Osteocyte (in vitro differentiated cells): ENCODE measurements at regions not wholly inside any gene's neighbourhood (a gene's known extent, or its start where the extent isn't known, plus 50 kb on each side); places are given as distances from the start of the nearest gene placed in this dataset.
"Not testable (repeated sequence)": the region's sequence is repeated elsewhere in the genome, so short reads cannot be mapped to it uniquely, and the experiment has no call there.

ENCODE experiments used
- DNase-seq: peaks from one replicate; pipeline ENCODE4 v3.0.0; 2021; ENCODE audit warnings: mixed read lengths; ENCODE audit not compliant: unreplicated experiment; ENCODE audit errors: extremely low spot score
- H3K27ac Mint-ChIP-seq: one replicate; pipeline ENCODE4 v1.8.0; 2021; ENCODE audit warnings: mild to moderate bottlenecking, mixed read lengths; ENCODE audit not compliant: unreplicated experiment
- H3K27me3 Mint-ChIP-seq: one replicate; pipeline ENCODE4 v1.8.0; 2021; ENCODE audit warnings: mixed read lengths; ENCODE audit not compliant: unreplicated experiment
- H3K36me3 Mint-ChIP-seq: one replicate; pipeline ENCODE4 v1.8.0; 2021; ENCODE audit warnings: mixed read lengths; ENCODE audit not compliant: unreplicated experiment
- H3K4me1 Mint-ChIP-seq: one replicate; pipeline ENCODE4 v1.8.0; 2021; ENCODE audit warnings: mixed read lengths; ENCODE audit not compliant: unreplicated experiment
- H3K4me3 Mint-ChIP-seq: one replicate; pipeline ENCODE4 v1.8.0; 2021; ENCODE audit warnings: mild to moderate bottlenecking, moderate library complexity, mixed read lengths; ENCODE audit not compliant: unreplicated experiment
- H3K9me3 Mint-ChIP-seq: one replicate; pipeline ENCODE4 v1.8.0; 2021; ENCODE audit warnings: mixed read lengths; ENCODE audit not compliant: unreplicated experiment
- TF ChIP-seq, protein P1 (sequence below): fragments of 200-600 bp; sonication (generic); IDR thresholded peaks from 2 replicates; pipeline ENCODE4 v1.5.0; 2021; ENCODE audit warnings: antibody characterized with exemption, mild to moderate bottlenecking, moderate library complexity

DNA sequence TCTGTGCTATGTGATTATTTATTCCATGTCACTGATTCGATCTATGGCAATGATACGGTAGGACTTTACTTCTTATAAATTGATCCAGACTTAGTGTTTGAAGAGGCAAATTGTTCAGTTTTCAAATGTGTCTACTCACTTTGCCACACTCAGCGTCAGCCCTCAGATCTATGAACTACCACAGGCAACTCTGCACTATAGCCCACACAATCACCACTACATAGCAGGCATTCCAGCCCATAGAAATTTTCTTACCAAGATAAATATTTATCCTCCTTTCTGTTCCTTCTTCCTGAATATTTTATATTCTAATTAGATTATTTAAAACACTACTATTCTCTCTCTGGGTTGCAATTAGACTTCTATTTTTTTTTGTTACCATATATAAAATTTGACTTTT lies 776.1 kb downstream of the BRINP3 start:
- no peak for DNase-seq
- TF ChIP-seq, protein P1, sequence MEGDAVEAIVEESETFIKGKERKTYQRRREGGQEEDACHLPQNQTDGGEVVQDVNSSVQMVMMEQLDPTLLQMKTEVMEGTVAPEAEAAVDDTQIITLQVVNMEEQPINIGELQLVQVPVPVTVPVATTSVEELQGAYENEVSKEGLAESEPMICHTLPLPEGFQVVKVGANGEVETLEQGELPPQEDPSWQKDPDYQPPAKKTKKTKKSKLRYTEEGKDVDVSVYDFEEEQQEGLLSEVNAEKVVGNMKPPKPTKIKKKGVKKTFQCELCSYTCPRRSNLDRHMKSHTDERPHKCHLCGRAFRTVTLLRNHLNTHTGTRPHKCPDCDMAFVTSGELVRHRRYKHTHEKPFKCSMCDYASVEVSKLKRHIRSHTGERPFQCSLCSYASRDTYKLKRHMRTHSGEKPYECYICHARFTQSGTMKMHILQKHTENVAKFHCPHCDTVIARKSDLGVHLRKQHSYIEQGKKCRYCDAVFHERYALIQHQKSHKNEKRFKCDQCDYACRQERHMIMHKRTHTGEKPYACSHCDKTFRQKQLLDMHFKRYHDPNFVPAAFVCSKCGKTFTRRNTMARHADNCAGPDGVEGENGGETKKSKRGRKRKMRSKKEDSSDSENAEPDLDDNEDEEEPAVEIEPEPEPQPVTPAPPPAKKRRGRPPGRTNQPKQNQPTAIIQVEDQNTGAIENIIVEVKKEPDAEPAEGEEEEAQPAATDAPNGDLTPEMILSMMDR, result no peak
- Mint-ChIP-seq H3K4me3 (no peak overlapping the region), H3K9me3 (no peaks in the 10 kb centered on the region), H3K4me1 (peaks cover 15% of the 10 kb centered on the region), H3K27ac (peak overlapping the region; percentile 2), H3K36me3 (no peaks in the 10 kb centered on the region), H3K27me3 (no peaks in the 10 kb centered on the region)

DNA sequence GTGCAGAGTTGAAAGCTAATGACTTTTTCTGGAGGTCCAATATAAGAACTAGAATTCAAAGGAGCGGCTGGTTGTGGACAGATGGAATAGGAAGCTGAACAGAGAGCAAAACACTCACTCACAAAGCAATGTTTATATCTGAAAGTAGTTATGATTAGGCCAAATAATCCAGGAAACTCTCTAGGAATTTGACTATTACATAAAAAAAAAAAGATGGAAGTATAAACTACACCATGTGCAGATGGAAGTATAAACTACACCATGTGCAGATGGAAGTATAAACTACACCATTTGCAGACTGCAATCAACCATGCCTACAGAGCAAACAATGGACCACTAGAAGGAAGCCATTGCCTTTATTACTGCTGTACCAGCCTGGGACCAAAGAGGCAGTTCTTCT lies 771.1 kb downstream of the BRINP3 start:
- DNase-seq, result no peak
- no peak overlapping the region for H3K4me3 Mint-ChIP-seq
- H3K27ac Mint-ChIP-seq, result no peak overlapping the region
- no peaks in the 10 kb centered on the region for H3K36me3 Mint-ChIP-seq
- TF ChIP-seq, protein P1, result no peak
- peaks cover 25% of the 10 kb centered on the region for H3K4me1 Mint-ChIP-seq
- H3K9me3 Mint-ChIP-seq, result peaks cover 4% of the 10 kb centered on the region
- H3K27me3 Mint-ChIP-seq, result no peaks in the 10 kb centered on the region

DNA sequence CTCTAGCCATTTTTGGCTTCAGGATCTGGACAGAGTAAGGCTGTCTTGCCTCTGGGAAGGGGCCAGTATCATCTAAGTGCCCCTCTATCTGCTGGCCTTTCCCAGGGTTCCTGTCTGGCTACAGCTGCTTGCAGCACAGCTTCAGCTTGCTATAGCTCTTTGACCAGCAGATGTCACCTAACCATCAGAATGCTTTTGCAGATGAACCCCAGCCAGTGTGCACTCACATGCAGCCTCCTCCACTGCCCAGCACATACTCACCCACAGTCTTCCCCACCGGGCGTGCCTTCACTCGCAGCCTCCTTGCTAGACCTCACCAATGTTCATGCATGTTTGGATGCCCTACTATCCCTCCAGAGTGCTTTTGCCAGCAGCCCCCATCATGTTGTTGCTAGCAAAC lies 769.0 kb downstream of the BRINP3 start:
- Mint-ChIP-seq H3K36me3 (no peaks in the 10 kb centered on the region), H3K4me3 (no peak overlapping the region), H3K9me3 (peaks cover 16% of the 10 kb centered on the region), H3K4me1 (peaks cover 21% of the 10 kb centered on the region), H3K27me3 (no peaks in the 10 kb centered on the region), H3K27ac (peak overlapping the region; percentile 75)
- TF ChIP-seq, protein P1, result peak; percentile 31
- DNase-seq, result no peak

DNA sequence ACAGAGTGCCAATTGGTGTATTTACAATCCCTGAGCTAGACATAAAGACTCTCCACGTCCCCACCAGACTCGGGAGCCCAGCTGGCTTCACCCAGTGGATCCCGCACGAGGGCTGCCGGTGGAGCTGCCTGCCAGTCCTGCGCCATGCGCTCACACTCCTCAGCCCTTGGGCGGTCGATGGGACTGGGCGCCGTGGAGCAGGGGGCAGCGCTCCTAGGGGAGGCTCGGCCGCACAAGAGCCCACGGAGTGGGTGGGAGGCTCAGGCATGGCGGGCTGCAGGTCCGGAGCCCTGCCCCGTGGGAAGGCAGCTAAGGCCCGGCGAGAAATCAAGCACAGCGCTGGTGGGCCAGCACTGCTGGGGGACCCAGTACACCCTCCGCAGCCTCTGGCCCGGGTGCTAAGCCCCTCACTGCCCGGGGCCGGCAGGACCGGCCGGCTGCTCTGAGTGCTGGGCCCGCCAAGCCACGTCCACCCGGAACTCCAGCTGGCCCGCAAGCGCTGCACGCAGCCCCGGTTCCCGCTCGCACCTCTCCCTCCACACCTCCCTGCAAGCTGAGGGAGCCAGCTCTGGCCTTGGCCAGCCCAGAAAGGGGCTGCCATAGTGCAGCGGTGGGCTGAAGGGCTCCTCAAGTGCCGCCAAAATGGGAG lies 759.4 kb downstream of the BRINP3 start:
- not testable (repeated sequence) for H3K27me3 Mint-ChIP-seq, H3K9me3 Mint-ChIP-seq, H3K36me3 Mint-ChIP-seq, H3K27ac Mint-ChIP-seq, H3K4me3 Mint-ChIP-seq, DNase-seq
- H3K4me1 Mint-ChIP-seq, result peaks cover 11% of the 10 kb centered on the region

DNA sequence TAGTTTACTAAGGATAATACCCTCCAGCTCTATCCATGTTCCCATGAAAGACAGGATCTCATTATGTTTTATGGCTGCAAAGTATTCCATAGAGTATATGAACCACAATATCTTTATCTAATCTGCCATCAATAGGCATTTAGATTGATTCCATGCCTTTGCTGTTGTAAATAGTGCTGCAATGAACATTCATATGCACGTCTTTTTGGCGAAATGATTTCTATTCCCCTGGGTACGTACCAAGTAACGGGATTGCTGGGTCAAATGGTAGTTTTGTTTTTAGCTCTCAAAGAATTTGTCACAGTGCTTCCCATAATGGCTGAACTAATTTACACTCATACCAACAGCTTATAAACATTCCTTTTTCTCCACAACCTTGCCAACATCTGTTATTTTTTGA lies 750.9 kb downstream of the BRINP3 start:
- no peaks in the 10 kb centered on the region for H3K36me3 Mint-ChIP-seq
- peaks cover 15% of the 10 kb centered on the region for H3K9me3 Mint-ChIP-seq
- no peaks in the 10 kb centered on the region for H3K27me3 Mint-ChIP-seq
- TF ChIP-seq, protein P1, result no peak
- no peak overlapping the region for H3K27ac Mint-ChIP-seq
- peaks cover 4% of the 10 kb centered on the region for H3K4me1 Mint-ChIP-seq
- DNase-seq, result no peak
- H3K4me3 Mint-ChIP-seq, result no peak overlapping the region

DNA sequence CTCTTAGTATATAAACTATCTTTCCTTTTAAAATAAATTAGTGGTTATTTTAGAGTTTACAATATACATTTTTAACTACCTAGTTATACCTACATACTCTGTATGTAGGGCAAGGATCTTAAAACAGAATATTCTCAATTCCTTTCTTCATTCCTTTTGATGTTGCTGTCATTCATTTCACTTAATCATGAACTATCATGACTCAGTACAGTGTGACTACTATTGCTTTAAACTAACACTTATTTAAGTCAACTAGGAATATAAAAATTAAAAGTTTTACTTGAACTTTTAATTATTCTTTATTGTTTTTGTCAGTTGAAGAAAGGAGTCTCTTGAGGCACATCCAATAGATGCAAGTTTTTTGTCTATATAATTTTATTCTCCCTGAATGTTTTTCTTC lies 726.4 kb downstream of the BRINP3 start:
- Mint-ChIP-seq H3K27ac (no peak overlapping the region), H3K9me3 (peaks cover 10% of the 10 kb centered on the region), H3K36me3 (peaks cover 6% of the 10 kb centered on the region), H3K27me3 (no peaks in the 10 kb centered on the region), H3K4me3 (no peak overlapping the region), H3K4me1 (peaks cover 10% of the 10 kb centered on the region)
- DNase-seq, result no peak
- TF ChIP-seq, protein P1, result no peak
